Middle frontal gyrus (tissue), 1 donor: ENCODE measurements at regions not wholly inside any gene's neighbourhood (a gene's known extent, or its start where the extent isn't known, plus 50 kb on each side); places are given as distances from the start of the nearest gene placed in this dataset.

ENCODE experiments used
- DNase-seq: peaks from one replicate; pipeline ENCODE4 v3.0.0-alpha.2; 2015; ENCODE audit warnings: low spot score; ENCODE audit errors: extremely low spot score

- no peak for DNase-seq
Observed at GRCh38 chrX:43008356-43008755, 230.4 kb upstream of the PPP1R2C start.

GRCh38 chrX:43016021-43016420 is 238.1 kb upstream of the PPP1R2C start:
- DNase-seq = no peak

GRCh38 chrX:43018031-43018430 is 240.1 kb upstream of the PPP1R2C start:
- DNase-seq = no peak

- DNase-seq = no peak
Observed at GRCh38 chrX:43019021-43019420, 241.1 kb upstream of the PPP1R2C start.

- no peak for DNase-seq
Observed at GRCh38 chrX:43025806-43026315, 247.9 kb upstream of the PPP1R2C start.

GRCh38 chrX:43064096-43064495 is 286.1 kb upstream of the PPP1R2C start:
- DNase-seq = no peak

GRCh38 chrX:43065978-43066377 is 288.0 kb upstream of the PPP1R2C start:
- DNase-seq = no peak

GRCh38 chrX:43068639-43069038 is 290.7 kb upstream of the PPP1R2C start:
- DNase-seq = no peak

GRCh38 chrX:43083016-43083415 is 305.1 kb upstream of the PPP1R2C start:
- DNase-seq = no peak

GRCh38 chrX:43087830-43088229 is 309.9 kb upstream of the PPP1R2C start:
- no peak for DNase-seq

GRCh38 chrX:43096830-43097229 is 318.9 kb upstream of the PPP1R2C start:
- no peak for DNase-seq

- DNase-seq = no peak
Observed at GRCh38 chrX:43106009-43106408, 328.0 kb upstream of the PPP1R2C start.

- DNase-seq = no peak
Observed at GRCh38 chrX:43108828-43109227, 330.9 kb upstream of the PPP1R2C start.

GRCh38 chrX:43121637-43122036 is 343.7 kb upstream of the PPP1R2C start:
- no peak for DNase-seq

GRCh38 chrX:43139645-43140044 is 361.7 kb upstream of the PPP1R2C start:
- no peak for DNase-seq

- no peak for DNase-seq
Observed at GRCh38 chrX:43140582-43140981, 362.6 kb upstream of the PPP1R2C start.

- no peak for DNase-seq
Observed at GRCh38 chrX:43141885-43142284, 363.9 kb upstream of the PPP1R2C start.

- DNase-seq = no peak
Observed at GRCh38 chrX:43148305-43148704, 370.3 kb upstream of the PPP1R2C start.

GRCh38 chrX:43165343-43165920 is 387.5 kb upstream of the PPP1R2C start:
- no peak for DNase-seq

- no peak for DNase-seq
Observed at GRCh38 chrX:43166874-43167273, 388.9 kb upstream of the PPP1R2C start.

- no peak for DNase-seq
Observed at GRCh38 chrX:43175434-43175833, 397.5 kb upstream of the PPP1R2C start.

GRCh38 chrX:43176686-43177085 is 398.7 kb upstream of the PPP1R2C start:
- no peak for DNase-seq

- no peak for DNase-seq
Observed at GRCh38 chrX:43188296-43188695, 410.3 kb upstream of the PPP1R2C start.

- DNase-seq = no peak
Observed at GRCh38 chrX:43211570-43211969, 433.6 kb upstream of the PPP1R2C start.
